Prostate gland (tissue), 2 donors: ENCODE measurements at regions not wholly inside any gene's neighbourhood (a gene's known extent, or its start where the extent isn't known, plus 50 kb on each side); places are given as distances from the start of the nearest gene placed in this dataset.

Source experiments
- CTCF ChIP-seq, 4 experiments: fragments of 200-600 bp in 2 of 4; fragments of 450-650 bp in 2 of 4; sonication (generic) in 2 of 4; IDR thresholded peaks; 1 replicate in 3 of 4; 2 replicates in 1 of 4; pipeline ENCODE4 v1.5.1; 2016 to 2019; ENCODE audit warnings: antibody characterized with exemption in 4 of 4, mild to moderate bottlenecking in 2 of 4, moderate library complexity in 2 of 4
- POLR2A ChIP-seq: fragments of 450-650 bp; IDR thresholded peaks from one replicate; pipeline ENCODE4 v1.6.1; 2016; ENCODE audit warnings: antibody characterized with exemption, mild to moderate bottlenecking
- POLR2AphosphoS5 ChIP-seq: sonication (generic); formaldehyde crosslinking; IDR thresholded peaks from one replicate; pipeline ENCODE4 v1.6.1; 2017; ENCODE audit warnings: antibody characterized with exemption

- TF ChIP-seq POLR2A = no peak
- no peak for TF ChIP-seq CTCF (IDR thresholded peaks at IDR 0.05)
- TF ChIP-seq POLR2AphosphoS5 = no peak
Observed at GRCh38 chr10:2049560-2049959, 312.2 kb upstream of the ADARB2 start.
